NCI-H82 treated with DMSO at 0.1 percent for 48 hours (cell line): ENCODE measurements at regions not wholly inside any gene's neighbourhood (a gene's known extent, or its start where the extent isn't known, plus 50 kb on each side); places are given as distances from the start of the nearest gene placed in this dataset.

Experiments used
- DNase-seq: peaks from one replicate; lab custom pipeline; 2025; ENCODE audit not compliant: unreplicated experiment; lab: John Stamatoyannopoulos, UW

- DNase-seq = no peak
Measured at GRCh38 chr7:68256295-68256694, 1259.7 kb downstream of the TYW1 start.

- no peak for DNase-seq
Measured at GRCh38 chr7:68258609-68259008, 1262.0 kb downstream of the TYW1 start.

- DNase-seq = no peak
Measured at GRCh38 chr7:68265258-68265657, 1268.6 kb downstream of the TYW1 start.

GRCh38 chr7:68266004-68266579 lies 1269.5 kb downstream of the TYW1 start:
- no peak for DNase-seq

- no peak for DNase-seq
Measured at GRCh38 chr7:68267486-68267885, 1270.9 kb downstream of the TYW1 start.

- no peak for DNase-seq
Measured at GRCh38 chr7:68269405-68269804, 1272.8 kb downstream of the TYW1 start.

GRCh38 chr7:68272507-68272906 lies 1275.9 kb downstream of the TYW1 start:
- no peak for DNase-seq

- DNase-seq = no peak
Measured at GRCh38 chr7:68276725-68277124, 1280.1 kb downstream of the TYW1 start.

GRCh38 chr7:68279827-68280400 lies 1283.3 kb downstream of the TYW1 start:
- DNase-seq = no peak

GRCh38 chr7:68280931-68281330 lies 1284.3 kb downstream of the TYW1 start:
- no peak for DNase-seq

GRCh38 chr7:68288144-68288593 lies 1291.5 kb downstream of the TYW1 start:
- no peak for DNase-seq

GRCh38 chr7:68291710-68292109 lies 1295.1 kb downstream of the TYW1 start:
- no peak for DNase-seq

GRCh38 chr7:68295386-68295785 lies 1298.8 kb downstream of the TYW1 start:
- DNase-seq = no peak

GRCh38 chr7:68304536-68304935 lies 1293.7 kb upstream of the AUTS2 start:
- no peak for DNase-seq

- DNase-seq = no peak
Measured at GRCh38 chr7:68306692-68307107, 1291.6 kb upstream of the AUTS2 start.

GRCh38 chr7:68309271-68309670 lies 1289.0 kb upstream of the AUTS2 start:
- DNase-seq = no peak

GRCh38 chr7:68309806-68310205 lies 1288.5 kb upstream of the AUTS2 start:
- peak; percentile 2 for DNase-seq

- DNase-seq = no peak
Measured at GRCh38 chr7:68311958-68312357, 1286.3 kb upstream of the AUTS2 start.

GRCh38 chr7:68313806-68314205 lies 1284.5 kb upstream of the AUTS2 start:
- no peak for DNase-seq

- no peak for DNase-seq
Measured at GRCh38 chr7:68314208-68314607, 1284.1 kb upstream of the AUTS2 start.

GRCh38 chr7:68317476-68317875 lies 1280.8 kb upstream of the AUTS2 start:
- no peak for DNase-seq

GRCh38 chr7:68319061-68319460 lies 1279.2 kb upstream of the AUTS2 start:
- DNase-seq = peak; percentile 49

- peak; percentile 88 for DNase-seq
Measured at GRCh38 chr7:68321076-68321639, 1277.1 kb upstream of the AUTS2 start.
